GM12891 (cell line): ENCODE measurements at regions not wholly inside any gene's neighbourhood (a gene's known extent, or its start where the extent isn't known, plus 50 kb on each side); places are given as distances from the start of the nearest gene placed in this dataset.

Experiments used
- PAX5 ChIP-seq: IDR thresholded peaks from 2 replicates; pipeline ENCODE4 v1.6.1; 2011; ENCODE audit warnings: low read length, moderate library complexity, mild to moderate bottlenecking; ENCODE audit not compliant: insufficient read depth, severe bottlenecking
- POLR2A ChIP-seq: IDR thresholded peaks from 2 replicates; pipeline ENCODE4 v1.6.1; 2011; ENCODE audit warnings: low read depth, low read length, control low read depth
- POLR2AphosphoS5 ChIP-seq: IDR thresholded peaks from 2 replicates; pipeline ENCODE4 v1.6.1; 2011; ENCODE audit warnings: low read depth, low read length, control low read depth
- SPI1 ChIP-seq: IDR thresholded peaks from 2 replicates; pipeline ENCODE4 v1.6.1; 2011; ENCODE audit warnings: low read depth, low read length, control low read depth
- TAF1 ChIP-seq: IDR thresholded peaks from 2 replicates; pipeline ENCODE4 v1.6.1; 2011; ENCODE audit warnings: low read depth, low read length, control low read depth

DNA sequence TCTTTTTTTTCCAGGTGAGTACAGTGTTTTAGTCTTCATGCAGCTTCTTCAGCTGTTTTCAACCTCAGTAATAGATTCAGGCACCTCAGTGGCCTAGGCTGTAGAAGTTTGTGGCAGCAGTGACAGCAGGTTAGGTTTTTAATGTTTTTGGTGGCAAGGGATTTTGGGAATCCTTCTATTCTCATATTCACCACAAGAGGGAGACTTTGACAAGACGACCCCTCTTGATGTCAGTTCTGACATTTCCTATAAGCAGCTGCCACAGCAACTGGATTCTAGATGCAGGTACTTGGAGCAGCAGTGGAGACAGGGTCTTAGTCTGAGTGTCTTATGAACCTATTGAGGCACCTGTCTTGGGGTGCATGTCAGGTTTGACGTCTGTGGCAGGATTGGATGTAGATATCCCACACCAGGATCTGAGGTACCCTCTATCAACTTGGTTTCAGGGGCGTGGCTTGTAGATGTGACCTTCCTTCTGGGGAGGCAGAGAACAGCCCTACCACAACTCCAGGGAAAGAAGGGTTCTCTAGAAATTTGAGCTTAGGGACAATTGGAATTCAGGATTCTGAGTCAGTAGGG lies 1104.2 kb upstream of the TMPRSS15 start:
- TF ChIP-seq POLR2A, result no peak
- no peak for TF ChIP-seq POLR2AphosphoS5
- TF ChIP-seq TAF1, result no peak
- no peak for TF ChIP-seq PAX5
- TF ChIP-seq SPI1, result no peak
